ENCODE measurements at regions not wholly inside any gene's neighbourhood (a gene's known extent, or its start where the extent isn't known, plus 50 kb on each side); places are given as distances from the start of the nearest gene placed in this dataset.

GRCh38 chr3:159929171-159930141 is 59.2 kb upstream of the IL12A start:
- DNase-seq, result no peak
- Histone ChIP-seq H3K27me3 (no peaks in the 10 kb centered on the region), H3K4me3 (no peak overlapping the region), H3K27ac (peak overlapping the region in 2 of 4 donors; percentile 52 to 65), H3K9me3 (peaks cover 0 to 10% (median 8%) of the 10 kb centered on the region in 3 donors), H3K4me1 (peaks cover 0 to 16% (median 0%) of the 10 kb centered on the region in 3 donors), H3K36me3 (no peaks in the 10 kb centered on the region)
- WGBS, 2 donors, result 73 to 83% methylated on average over 10 to 11 of the region's 11 CpGs
- intact Hi-C loops (cut with DNase I), result no loop called here
- TF ChIP-seq POLR2A (IDR thresholded peaks at IDR 0.05), result no peak
- peak in 3 of 6 experiments; percentile 6 to 24 (median 7) for TF ChIP-seq CTCF (IDR thresholded peaks at IDR 0.05)

GRCh38 chr3:159934216-159934615 is 54.4 kb upstream of the IL12A start:
- intact Hi-C loops (cut with DNase I), result no loop called here
- no peaks in the 10 kb centered on the region for H3K4me1 ChIP-seq
- TF ChIP-seq CTCF (IDR thresholded peaks at IDR 0.05) (no peak), POLR2A (IDR thresholded peaks at IDR 0.05) (no peak)
- no peak for DNase-seq
- no peaks in the 10 kb centered on the region for H3K36me3 ChIP-seq
- peaks cover 0 to 15% (median 14%) of the 10 kb centered on the region in 3 donors for H3K9me3 ChIP-seq
- H3K27me3 ChIP-seq, result no peaks in the 10 kb centered on the region
- H3K27ac ChIP-seq, result no peak overlapping the region
- no peak overlapping the region for H3K4me3 ChIP-seq

GRCh38 chr3:159936541-159936940 is 52.1 kb upstream of the IL12A start:
- Histone ChIP-seq H3K9me3 (peaks cover 0 to 15% (median 14%) of the 10 kb centered on the region in 3 donors), H3K36me3 (no peaks in the 10 kb centered on the region), H3K4me3 (no peak overlapping the region), H3K27ac (no peak overlapping the region), H3K27me3 (no peaks in the 10 kb centered on the region), H3K4me1 (no peaks in the 10 kb centered on the region)
- no peak for DNase-seq
- TF ChIP-seq POLR2A (IDR thresholded peaks at IDR 0.05), result no peak
- no peak for TF ChIP-seq CTCF (IDR thresholded peaks at IDR 0.05)
- intact Hi-C loops (cut with DNase I), result no loop called here

- Histone ChIP-seq H3K9me3 (peaks cover 0 to 15% (median 14%) of the 10 kb centered on the region in 3 donors), H3K27me3 (no peaks in the 10 kb centered on the region), H3K27ac (no peak overlapping the region), H3K36me3 (no peaks in the 10 kb centered on the region), H3K4me3 (no peak overlapping the region), H3K4me1 (no peaks in the 10 kb centered on the region)
- TF ChIP-seq POLR2A (IDR thresholded peaks at IDR 0.05), result no peak
- TF ChIP-seq CTCF (IDR thresholded peaks at IDR 0.05), result no peak
- 70 to 78% methylated on average over 4 of the region's 4 CpGs for WGBS, 2 donors
- intact Hi-C loops (cut with DNase I), result no loop called here
- no peak for DNase-seq
Observed at GRCh38 chr3:159937561-159938166, 51.0 kb upstream of the IL12A start.

- WGBS, 2 donors, result 58 to 76% methylated on average over 2 of the region's 2 CpGs
- Histone ChIP-seq H3K27ac (no peak overlapping the region), H3K27me3 (no peaks in the 10 kb centered on the region), H3K9me3 (peaks cover 0 to 13% (median 12%) of the 10 kb centered on the region in 3 donors), H3K36me3 (no peaks in the 10 kb centered on the region), H3K4me3 (no peak overlapping the region), H3K4me1 (no peaks in the 10 kb centered on the region)
- TF ChIP-seq POLR2A (IDR thresholded peaks at IDR 0.05) (no peak), CTCF (IDR thresholded peaks at IDR 0.05) (no peak)
- intact Hi-C loops (cut with DNase I), result no loop called here
- no peak for DNase-seq
Observed at GRCh38 chr3:159938714-159939113, 49.9 kb upstream of the IL12A start.
